HG02938 (cell line): ENCODE measurements at regions not wholly inside any gene's neighbourhood (a gene's known extent, or its start where the extent isn't known, plus 50 kb on each side); places are given as distances from the start of the nearest gene placed in this dataset.
"Not testable (repeated sequence)": the region's sequence is repeated elsewhere in the genome, so short reads cannot be mapped to it uniquely, and the experiment has no call there.

ENCODE experiments used
- ATAC-seq: cut with Tn5 transposase; IDR thresholded peaks from one replicate; pipeline ENCODE4 v1.9.1; 2021; ENCODE audit warnings: mild to moderate bottlenecking, moderate library complexity; ENCODE audit not compliant: unreplicated experiment

DNA sequence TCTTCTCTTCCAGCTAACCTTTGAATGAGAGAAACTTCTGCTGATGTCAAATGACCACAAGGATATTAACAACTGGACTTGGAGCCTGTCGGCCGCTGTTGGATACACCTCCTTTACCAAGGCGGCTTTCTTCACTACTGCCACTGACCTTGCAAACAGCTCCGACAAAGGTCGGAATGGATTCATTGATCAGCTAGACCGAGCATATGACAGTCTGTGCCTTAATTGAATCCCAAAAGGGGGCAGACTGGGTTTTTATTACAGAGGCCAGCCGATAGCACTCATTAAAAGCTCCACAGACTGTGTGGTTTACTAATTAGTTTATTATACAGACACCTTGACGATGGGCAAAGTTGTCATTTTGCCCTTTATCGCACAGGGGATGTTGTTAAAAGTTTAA, 394.5 kb downstream of the RERGL start:
- no peak for ATAC-seq

DNA sequence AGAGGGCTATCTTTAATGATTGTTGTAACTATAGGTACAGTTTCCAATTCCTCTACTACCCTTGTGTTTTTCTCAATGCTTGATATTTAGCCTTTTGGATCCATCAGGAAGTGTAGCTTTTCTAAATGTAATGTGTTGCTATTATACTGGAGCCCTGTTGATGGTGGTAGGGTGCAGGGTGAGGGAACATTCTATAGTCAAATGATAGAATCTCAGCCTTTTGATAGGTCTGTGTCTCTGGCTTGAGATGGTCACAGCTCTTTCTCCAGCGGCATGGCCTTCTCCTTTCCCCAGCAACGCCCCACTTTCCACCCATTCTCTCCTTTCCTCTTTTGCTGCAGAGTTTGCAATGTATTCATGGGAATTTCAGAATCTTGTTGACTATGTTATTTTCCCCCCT, 398.6 kb downstream of the RERGL start:
- ATAC-seq, result no peak

DNA sequence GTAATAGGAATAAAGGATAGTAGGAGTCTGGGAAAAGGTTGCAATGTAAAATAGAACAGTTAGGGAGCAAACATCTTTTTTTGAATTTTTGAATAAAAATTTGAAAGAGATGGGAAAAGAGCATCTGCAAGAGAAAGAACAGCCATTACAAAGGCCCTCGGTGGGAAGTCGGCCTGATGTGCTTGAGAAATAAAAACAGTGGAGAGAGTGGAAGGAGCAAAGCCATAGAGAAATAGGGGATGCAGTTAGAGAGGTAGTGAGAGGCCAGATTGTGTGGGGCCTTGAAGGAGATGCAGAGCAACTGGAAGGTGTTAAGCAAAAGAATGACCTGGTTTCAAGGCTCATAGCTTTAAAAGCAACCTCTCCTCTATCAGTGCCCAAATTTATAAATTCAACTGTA, 409.8 kb downstream of the RERGL start:
- no peak for ATAC-seq

DNA sequence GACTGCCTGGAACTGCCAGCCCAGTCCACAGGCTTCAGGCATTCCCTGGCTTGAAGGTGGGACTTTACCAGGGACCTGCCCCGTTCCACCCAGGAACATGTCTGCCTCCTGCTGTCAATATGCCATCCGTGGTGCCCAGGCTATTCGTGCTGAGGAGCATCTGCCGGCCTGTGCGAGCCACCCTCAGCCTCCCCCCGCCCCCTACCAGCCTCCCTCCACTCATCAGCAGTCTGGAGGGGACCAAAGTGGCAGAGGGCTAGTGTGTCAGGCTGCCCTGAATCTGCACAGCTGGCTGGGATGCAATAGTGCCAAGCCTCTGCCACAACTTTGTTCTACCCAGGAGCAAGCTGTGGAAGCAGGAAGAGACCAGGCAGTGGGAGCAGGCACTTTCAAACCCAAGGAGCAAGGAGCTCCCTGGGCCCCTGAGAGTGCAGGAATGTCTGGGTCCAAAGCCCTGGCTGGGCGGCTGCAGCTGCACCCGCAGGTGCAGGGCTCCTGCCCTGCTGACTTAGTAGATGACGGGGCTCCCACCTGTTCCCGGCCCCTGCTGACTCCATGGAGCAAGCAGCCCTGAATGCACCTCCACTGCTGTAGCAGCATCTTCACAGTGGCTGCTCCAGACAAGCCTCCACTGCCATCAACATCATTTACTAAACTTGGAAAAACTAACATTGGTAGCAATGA, 423.2 kb downstream of the RERGL start:
- ATAC-seq, result no peak

DNA sequence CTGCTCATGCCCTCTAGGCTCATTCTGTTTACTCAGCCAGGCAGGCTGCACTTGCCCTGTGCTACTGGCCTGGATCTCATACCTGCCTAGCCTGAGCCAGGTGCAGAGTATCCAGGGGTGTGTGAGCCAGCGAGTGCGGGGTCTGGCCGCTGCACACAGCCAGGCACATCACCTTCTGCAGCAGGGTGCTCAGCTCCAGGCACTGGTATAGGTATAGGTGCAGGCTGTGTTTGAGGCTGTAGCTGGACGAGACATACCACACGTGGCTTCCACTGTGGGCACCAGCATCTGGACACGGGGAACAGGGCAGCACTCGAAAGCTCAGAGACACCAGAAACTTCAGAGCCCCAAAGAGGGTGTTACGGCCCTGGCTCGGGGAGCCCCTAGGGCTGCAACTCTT, 424.2 kb downstream of the RERGL start:
- ATAC-seq, result no peak

DNA sequence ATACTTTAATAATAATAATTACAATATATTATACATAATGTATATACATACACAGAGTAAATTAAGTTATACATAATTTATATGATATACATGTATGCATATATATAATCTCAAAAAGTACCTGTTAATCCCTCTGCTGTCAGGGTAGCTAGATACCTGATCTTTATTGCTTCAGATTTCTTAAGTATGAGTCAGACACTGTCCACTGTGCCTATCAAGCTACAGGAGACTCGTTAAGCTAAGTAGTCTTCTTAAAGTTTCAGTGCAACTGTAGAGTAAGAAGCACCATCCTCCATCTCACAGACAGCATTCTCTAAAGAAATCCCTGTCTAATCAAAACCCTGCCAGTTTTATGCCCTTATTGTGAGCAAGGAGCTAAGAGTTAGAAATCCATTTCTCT, 428.7 kb downstream of the RERGL start:
- ATAC-seq, result no peak

DNA sequence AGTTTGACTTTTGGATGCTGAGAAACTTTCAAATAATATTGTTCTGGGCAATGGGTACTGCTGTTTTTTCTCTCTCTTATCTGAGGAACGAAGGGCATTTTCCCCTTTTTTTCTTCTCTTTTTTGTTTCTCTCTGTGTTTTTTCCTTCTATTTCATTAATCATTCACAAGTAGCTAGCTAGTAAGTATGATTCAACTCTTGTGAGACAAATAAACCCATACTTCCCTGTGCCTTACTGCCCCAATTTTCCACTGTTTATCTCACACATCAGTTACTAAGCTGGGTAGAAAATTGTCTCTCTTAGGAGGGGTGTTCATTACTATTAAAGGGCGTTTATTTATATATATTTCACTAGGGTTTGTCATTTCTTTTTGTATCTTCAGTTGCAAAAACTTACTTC, 437.6 kb downstream of the RERGL start:
- no peak for ATAC-seq

DNA sequence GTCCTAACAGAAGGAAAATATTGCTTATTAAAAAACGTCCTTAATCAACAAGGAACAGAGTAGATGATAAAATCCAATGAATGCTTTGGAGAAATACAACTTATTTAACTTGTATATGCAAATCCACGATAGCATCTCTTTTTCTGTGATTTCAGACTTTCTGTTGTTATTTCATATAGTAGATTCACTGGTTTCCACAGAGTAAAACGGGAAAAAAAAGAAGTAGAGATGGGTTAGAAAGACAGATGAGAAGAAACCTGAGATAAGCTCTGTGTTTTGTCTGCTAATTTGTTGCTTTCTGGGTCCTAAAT, 447.7 kb downstream of the RERGL start:
- no peak for ATAC-seq

DNA sequence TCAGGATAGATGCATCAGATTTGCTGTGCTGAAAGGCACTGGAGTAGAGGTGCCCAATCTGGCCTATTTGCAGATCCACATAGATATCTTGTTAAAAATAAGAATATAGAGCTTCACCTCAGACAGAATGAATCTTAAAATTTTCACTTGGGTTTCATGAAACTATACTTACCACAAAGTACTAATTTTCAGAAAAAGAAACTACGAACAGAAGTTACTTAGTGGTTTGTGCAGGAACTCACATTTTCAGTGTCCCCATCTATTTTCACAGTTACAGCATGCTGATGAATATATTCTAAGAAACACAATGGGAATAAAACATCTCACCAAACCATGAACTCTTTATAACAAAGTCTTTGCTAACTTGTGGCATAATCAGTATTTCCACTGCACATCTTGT, 449.4 kb downstream of the RERGL start:
- ATAC-seq, result no peak

DNA sequence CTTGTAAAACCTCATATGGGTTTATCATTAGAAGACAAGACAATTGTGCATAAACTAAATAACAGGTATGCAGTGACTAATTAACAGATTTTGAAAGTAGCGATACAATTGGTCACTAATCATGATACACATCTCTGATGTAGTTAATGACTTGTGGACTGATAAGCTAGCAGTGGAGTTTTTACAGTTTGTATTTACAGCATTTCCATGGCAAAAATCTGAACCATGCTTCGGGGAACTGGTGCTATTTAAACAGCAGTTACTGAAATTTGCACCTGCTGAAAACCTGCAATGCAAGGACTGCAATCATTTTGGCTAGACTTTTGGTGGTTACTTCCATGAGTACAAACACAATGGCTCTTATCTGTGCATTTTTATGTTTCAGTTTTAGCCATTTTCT, 471.2 kb downstream of the RERGL start:
- ATAC-seq, result no peak

DNA sequence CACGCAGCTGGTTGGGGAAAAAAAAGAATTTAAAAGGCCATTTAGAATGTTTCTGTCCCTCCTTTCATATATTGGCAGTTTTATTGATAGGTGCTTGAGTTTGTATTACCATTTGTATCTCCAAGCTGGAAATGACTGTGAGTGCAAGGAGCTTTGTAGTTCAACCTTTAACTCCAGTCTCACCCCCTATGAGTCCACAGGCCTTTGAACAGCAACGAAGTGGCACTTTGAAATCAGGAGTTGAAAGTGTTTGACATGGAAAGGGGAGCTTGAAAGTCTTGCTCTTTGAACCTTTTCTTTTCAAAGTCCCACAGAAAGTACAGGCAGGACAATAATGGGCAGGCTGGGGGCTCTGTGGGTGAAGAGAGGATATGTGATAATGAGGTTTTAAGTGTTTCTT, 480.3 kb downstream of the RERGL start:
- no peak for ATAC-seq

DNA sequence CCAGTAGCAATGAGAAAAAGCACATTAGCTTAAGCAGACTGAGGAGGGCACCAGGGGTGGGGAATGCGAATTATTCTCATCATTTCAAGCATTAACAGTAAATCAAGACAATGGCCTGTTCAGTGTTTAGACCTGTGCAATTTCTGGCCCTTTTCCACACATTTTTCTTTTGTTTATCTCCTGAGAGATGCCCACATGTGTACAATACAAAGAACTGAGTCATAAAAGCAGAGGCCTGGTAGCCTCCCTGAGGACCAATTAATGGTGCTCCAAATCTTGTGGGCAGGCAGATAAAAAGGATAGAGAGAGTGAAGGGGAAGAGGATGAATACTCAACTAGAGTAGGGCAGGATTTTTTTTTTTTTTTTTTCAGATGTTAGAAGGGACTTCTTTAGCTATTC, 480.8 kb downstream of the RERGL start:
- no peak for ATAC-seq

DNA sequence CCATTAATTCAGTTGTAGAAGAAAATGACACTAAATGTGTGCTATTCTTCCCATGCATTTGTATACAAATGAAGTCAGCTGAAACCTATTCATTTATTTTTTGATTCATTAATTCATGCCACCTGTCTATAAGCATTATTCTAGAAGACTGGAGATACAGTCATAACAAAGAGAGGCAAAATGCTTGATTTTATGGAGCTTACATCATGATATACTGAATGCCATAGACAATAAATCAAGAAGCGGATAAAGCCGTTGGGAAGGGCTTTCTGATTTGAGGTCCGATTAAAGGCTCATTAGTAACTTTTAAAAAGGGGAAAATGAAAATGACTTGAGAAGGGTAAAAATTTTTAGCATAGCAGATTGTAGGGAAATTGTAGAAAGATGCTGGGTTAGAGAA, 494.9 kb downstream of the RERGL start:
- ATAC-seq, result no peak

DNA sequence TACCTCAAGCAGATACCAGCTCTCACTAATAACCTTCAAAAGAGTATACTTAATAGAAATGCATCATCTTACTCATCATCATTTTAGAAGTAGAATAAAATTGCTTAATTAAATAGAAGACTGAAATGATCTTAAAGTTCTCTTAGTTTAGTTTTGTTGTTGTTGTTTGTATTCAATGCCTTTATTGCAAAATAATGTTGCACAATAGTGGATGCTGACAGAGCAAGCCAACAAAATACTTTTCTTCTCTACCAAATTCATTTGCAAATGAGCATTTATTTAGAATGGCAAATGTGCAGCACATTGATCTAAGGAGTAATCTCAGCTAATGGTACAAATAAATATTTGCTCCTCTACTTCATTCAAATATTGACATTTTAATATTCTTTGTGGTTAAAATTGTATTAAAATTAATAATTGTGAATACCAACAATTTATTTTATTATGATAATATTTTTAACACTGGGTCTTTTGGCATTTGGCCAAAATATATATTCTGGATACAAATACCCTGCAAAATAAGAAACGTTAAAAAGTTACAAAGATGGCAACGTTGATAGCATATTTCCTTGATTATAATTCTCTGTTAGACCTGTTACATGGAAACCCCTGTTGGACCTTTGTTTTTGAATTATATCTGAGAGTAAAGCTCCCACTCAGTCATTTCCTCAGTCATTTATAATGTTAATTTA, 496.1 kb downstream of the RERGL start:
- ATAC-seq, result no peak

DNA sequence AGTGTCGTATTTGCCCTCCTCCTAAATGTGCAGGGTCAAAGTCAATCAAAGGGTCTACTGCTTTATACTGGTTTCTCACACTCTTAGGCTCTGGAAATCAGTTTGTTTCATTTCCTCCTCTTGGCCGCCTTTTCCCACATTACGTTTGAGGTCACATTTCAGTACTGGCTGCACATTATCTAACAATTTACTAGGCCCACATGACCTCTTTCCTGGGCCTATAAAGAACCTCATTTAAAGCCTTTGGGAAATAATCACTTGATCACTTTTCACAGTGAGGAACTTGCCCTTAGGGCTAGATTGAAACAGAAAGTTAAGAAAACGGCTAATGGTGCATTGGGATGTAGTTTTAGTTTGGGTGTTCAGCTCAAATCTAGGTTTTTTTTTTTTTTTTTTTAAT, 497.5 kb downstream of the RERGL start:
- no peak for ATAC-seq

DNA sequence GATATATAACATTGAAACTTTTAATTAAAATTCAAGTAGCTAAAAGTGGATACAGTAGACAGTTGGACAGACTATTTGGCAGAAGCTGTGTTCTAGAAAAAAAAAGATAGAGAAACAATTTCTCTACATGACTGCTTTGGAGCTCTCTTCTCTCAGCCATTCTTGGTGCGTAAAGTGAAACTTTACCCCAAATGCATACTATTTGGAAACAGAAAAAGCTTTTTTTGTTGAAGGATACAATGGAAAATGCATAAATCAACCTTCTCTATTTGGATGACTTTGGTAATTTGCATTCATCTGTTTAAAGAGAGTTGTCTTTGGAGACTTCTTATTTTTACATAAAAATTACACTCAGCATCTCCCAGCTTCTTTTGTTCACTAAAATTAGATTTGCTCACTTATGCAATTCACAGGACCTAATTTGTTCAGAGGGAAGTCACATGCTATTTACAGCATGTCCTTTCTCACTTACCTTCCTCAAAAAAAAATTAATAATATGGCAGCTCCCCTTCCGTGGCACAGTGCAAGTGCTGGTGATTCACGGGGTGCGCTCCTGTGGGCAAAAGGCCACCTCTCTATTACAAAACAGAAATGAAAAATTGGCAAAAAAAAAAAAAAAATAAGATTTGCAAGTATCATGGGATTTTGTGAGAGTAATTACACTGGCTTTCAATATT, 498.9 kb downstream of the RERGL start:
- ATAC-seq, result no peak

DNA sequence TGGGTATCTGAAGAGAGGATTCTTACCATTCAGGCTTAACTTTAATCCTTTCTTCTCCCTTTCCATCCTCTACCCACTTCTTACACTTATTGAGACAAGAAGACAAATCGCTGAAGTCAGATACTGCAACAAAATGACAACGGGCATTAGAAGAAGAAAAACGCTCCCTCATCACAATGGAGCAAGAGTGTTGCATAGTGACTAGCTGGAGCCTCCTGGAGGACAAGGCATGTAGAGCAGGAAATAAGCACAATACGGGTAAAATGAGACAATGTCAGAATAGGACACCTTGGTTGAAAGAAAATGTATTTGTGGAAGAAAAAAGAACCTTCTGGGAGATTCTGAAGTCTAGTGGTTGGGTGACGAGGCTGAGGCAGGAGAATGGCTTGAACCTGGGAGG, 501.0 kb downstream of the RERGL start:
- no peak for ATAC-seq

DNA sequence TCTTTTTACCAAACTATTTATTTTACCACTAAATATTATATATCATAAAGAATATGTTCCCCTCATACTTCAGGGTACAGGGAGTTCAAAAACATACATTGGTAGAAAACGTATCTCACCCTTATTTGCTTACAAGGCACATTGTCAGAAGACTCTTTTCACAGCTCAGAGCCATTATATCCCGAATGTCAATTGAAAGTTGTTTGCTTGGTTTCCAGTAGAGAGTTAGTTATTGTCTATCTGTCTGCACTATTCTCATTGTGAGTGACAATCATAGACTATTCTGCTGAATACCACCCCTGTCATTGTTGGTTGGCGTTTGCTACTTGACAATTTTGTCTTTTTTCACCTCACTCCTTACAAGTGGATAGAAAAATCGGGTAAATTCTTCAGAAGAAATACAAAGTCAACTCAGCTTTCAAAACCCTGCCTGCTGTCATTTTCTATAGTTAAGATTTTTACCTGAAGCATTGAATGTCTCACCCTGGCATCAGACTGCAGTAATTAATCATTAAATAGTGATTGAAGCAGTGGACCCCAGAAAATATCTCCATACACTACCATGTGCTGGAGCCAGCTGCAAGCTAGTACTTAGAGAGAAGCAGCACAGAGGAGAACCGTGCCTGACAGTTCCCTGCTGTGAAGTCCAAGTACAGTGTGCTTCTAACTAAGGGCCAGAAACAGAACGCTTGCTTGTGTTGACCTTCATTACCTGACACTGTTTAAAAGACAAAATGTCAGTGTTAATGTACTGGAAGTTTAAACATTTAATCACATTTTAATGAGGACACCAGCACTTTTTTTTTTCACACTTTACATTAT, 510.6 kb downstream of the RERGL start:
- no peak for ATAC-seq

DNA sequence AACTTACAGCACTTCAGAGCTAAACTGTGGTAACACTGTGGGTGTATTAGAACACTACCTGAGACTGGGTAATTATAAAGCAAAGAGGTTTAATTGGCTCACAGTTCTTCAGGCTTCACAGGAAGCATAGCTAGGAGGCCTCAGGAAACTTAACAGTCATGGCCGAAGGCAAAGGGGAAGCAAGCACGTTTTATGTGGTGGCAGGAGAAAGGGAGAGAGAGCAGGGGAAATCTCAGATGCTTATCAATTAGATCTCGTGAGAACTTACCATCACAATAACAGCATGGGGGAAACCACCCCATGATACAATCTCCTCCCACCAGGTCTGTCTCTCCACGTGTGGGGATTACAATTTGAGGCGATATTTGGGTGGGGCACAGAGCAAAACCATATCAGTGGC, 512.6 kb downstream of the RERGL start:
- no peak for ATAC-seq

DNA sequence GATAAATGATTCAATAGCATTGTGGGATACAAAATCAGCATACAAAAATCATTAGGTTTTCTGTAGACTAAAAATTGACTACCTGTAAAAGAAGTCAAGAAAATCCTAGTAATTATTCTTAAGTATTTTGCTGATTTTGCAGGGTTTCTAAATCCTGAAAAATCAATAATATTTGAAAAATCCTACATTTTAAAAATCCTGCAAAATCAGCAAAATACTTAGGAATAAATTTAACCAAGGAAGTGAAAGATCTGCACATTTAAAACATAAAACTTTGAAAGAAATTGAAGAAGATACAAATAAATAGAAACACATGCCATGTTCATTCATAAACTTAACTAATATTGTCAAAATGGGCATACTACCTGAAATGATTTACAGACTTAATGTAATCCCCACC, 517.7 kb downstream of the RERGL start:
- no peak for ATAC-seq

DNA sequence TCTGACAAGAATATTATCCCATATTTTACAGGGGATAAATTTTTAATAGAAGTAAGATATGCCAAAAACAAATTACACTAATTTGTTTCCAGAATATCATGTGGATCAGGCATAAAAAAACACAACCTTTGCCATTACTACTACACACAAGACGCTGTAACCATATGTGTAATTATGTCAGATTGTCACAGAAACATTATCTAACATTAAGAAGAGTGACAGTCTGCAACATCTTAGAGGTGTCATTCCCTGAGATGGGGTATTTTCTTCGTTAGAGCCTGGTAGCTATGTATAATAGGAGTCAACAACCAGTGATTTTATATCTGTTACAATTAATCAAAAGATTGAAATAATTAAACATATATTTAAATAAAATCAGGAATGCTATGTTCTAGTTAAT, 518.9 kb downstream of the RERGL start:
- ATAC-seq, result no peak

DNA sequence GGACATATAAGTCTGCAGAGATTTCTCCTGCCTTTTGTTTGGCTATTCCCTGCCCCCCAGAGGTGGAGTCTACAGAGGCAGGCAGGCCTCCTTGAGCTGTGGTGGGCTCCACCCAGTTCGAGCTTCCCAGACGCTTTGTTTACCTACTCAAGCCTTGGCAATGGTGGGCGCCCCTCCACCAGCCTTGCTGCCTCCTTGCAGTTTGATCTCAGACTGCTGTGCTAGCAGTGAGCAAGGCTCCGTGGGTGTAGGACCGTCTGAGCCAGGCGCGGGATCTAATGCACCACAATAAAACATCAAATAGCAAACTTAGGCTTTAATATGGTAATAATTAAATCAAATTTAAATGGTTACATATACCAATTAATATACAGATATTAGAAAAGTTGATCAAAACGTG, 525.4 kb downstream of the RERGL start:
- ATAC-seq, result not testable (repeated sequence)
